ENCODE measurements at regions not wholly inside any gene's neighbourhood (a gene's known extent, or its start where the extent isn't known, plus 50 kb on each side); places are given as distances from the start of the nearest gene placed in this dataset.

- 38 to 46% methylated on average over 8 of the region's 8 CpGs for WGBS, 2 donors
- Histone ChIP-seq H3K36me3 (no peaks in the 10 kb centered on the region), H3K9me3 (no peaks in the 10 kb centered on the region), H3K4me1 (no peaks in the 10 kb centered on the region), H3K27me3 (no peaks in the 10 kb centered on the region), H3K4me3 (no peak overlapping the region), H3K27ac (no peak overlapping the region)
- no peak for TF ChIP-seq POLR2A (IDR thresholded peaks at IDR 0.05)
- TF ChIP-seq EP300 (IDR thresholded peaks at IDR 0.05): no peak
- no peak for TF ChIP-seq POLR2AphosphoS5 (IDR thresholded peaks at IDR 0.05)
- TF ChIP-seq CTCF (IDR thresholded peaks at IDR 0.05): no peak
- ATAC-seq (ENCODE audit: low FRiP score in 2 of 2): no peak
- DNase-seq: no peak
Measured at GRCh38 chr16:26334218-26335111, 642.7 kb downstream of the HS3ST4 start.

- 76 to 78% methylated on average over 6 of the region's 6 CpGs for WGBS, 2 donors
- no peaks in the 10 kb centered on the region for H3K4me1 ChIP-seq
- TF ChIP-seq CTCF (IDR thresholded peaks at IDR 0.05): no peak
- no peak for TF ChIP-seq EP300 (IDR thresholded peaks at IDR 0.05)
- no peak for TF ChIP-seq POLR2A (IDR thresholded peaks at IDR 0.05)
- no peak for TF ChIP-seq POLR2AphosphoS5 (IDR thresholded peaks at IDR 0.05)
- H3K36me3 ChIP-seq: no peaks in the 10 kb centered on the region
- no peak for DNase-seq
- no peaks in the 10 kb centered on the region for H3K9me3 ChIP-seq
- H3K27me3 ChIP-seq: no peaks in the 10 kb centered on the region
- no peak overlapping the region for H3K4me3 ChIP-seq
- no peak overlapping the region for H3K27ac ChIP-seq
- no peak for ATAC-seq (ENCODE audit: low FRiP score in 2 of 2)
Measured at GRCh38 chr16:26335236-26335853, 643.6 kb downstream of the HS3ST4 start.

- DNase-seq (no peak), ATAC-seq (ENCODE audit: low FRiP score in 2 of 2) (no peak)
- no peak overlapping the region for H3K27ac ChIP-seq
- H3K36me3 ChIP-seq: no peaks in the 10 kb centered on the region
- no peaks in the 10 kb centered on the region for H3K27me3 ChIP-seq
- H3K9me3 ChIP-seq: no peaks in the 10 kb centered on the region
- no peak for TF ChIP-seq EP300 (IDR thresholded peaks at IDR 0.05)
- no peak for TF ChIP-seq CTCF (IDR thresholded peaks at IDR 0.05)
- TF ChIP-seq POLR2AphosphoS5 (IDR thresholded peaks at IDR 0.05): no peak
- no peak for TF ChIP-seq POLR2A (IDR thresholded peaks at IDR 0.05)
- 88 to 90% methylated on average over 6 of the region's 6 CpGs for WGBS, 2 donors
- no peak overlapping the region for H3K4me3 ChIP-seq
- no peaks in the 10 kb centered on the region for H3K4me1 ChIP-seq
Measured at GRCh38 chr16:26342621-26343020, 650.9 kb downstream of the HS3ST4 start.

DNA sequence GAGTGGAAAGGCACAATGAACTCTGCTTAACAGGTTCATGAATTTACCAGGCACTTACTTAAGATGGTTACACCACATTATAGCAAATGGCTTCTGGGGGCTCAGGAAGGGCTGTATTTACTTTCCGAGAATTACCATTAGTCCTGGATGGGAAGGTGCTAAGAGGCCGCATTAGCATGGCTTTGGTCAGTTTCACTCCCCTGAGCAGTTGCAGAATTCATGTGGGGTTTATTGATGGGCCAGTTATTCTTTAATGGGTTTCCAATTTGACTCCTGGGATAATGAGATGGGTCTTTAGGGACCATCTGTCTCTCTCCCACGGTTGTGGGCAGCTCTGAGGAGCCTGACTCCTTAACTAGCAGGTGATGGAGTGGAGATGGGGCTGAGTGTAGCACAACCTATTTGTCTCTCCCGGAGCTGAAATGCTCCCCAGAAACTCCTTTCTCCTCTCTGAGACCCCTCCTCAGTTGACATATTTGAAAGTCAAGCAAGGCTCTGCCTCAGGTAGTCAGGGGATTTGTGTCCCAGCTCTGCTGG lies 652.5 kb downstream of the HS3ST4 start:
- ATAC-seq (ENCODE audit: low FRiP score in 2 of 2) (no peak), DNase-seq (no peak)
- Histone ChIP-seq H3K4me3 (no peak overlapping the region), H3K27me3 (no peaks in the 10 kb centered on the region), H3K27ac (no peak overlapping the region), H3K9me3 (no peaks in the 10 kb centered on the region), H3K36me3 (no peaks in the 10 kb centered on the region), H3K4me1 (no peaks in the 10 kb centered on the region)
- WGBS, 2 donors: 56 to 69% methylated on average over 4 of the region's 4 CpGs
- no peak for TF ChIP-seq POLR2A (IDR thresholded peaks at IDR 0.05)
- no peak for TF ChIP-seq CTCF (IDR thresholded peaks at IDR 0.05)
- no peak for TF ChIP-seq EP300 (IDR thresholded peaks at IDR 0.05)
- TF ChIP-seq POLR2AphosphoS5 (IDR thresholded peaks at IDR 0.05): no peak

Measured in upper lobe of left lung (tissue), 6 donors.